GM12878 (cell line): ENCODE measurements at regions not wholly inside any gene's neighbourhood (a gene's known extent, or its start where the extent isn't known, plus 50 kb on each side); places are given as distances from the start of the nearest gene placed in this dataset.
"Not testable (repeated sequence)": the region's sequence is repeated elsewhere in the genome, so short reads cannot be mapped to it uniquely, and the experiment has no call there.

Source experiments
- ATAC-seq: fragments of 200-7000 bp; cut with Tn5 transposase; 3 replicates; pipeline ENCODE4 v1.9.1; 2020; ENCODE audit warnings: mild to moderate bottlenecking, moderate library complexity
- BruUV-seq: library from RNA; stranded (reverse); fragments of 400-500 nt; replicated peaks from 2 replicates; lab custom pipeline; 2021; lab: Mats Ljungman, UMichigan
- CTCF ChIA-PET: fragments of 300-600 bp; sonication (Branson Sonifier 250); formaldehyde crosslinking; extraction: SDS; loops from one replicate; lab custom pipeline; 2021; ENCODE audit warnings: inconsistent platforms; lab: Yijun Ruan, JAX
- POLR2A ChIA-PET: fragments of 350-600 bp; formaldehyde crosslinking; extraction: SDS; loops from one replicate; lab custom pipeline; 2021; ENCODE audit warnings: inconsistent platforms; lab: Charles Lee
- RAD21 ChIA-PET: fragments of 300-600 bp; sonication (Branson Sonifier 250); formaldehyde crosslinking; loops from one replicate; lab custom pipeline; 2023; ENCODE audit warnings: antibody characterized with exemption; ENCODE audit not compliant: unreplicated experiment; lab: Charles Lee
- SMC1A ChIA-PET: fragments of 300-600 bp; sonication (Branson Sonifier 250); formaldehyde crosslinking; loops from one replicate; lab custom pipeline; 2023; ENCODE audit not compliant: unreplicated experiment, uncharacterized antibody; lab: Charles Lee
- DNase-seq: peaks from one replicate; pipeline ENCODE4 v3.0.0-alpha.2; 2011; ENCODE audit warnings: low read depth, low spot score
- FAIRE-seq: peaks from 3 replicates; lab custom pipeline; 2011; peaks lifted over from hg19 to GRCh38; lab: Jason Lieb, UNC
- H2AFZ ChIP-seq: 2 replicates; pipeline ENCODE4 v1.6.0; 2011; ENCODE audit warnings: low read depth, low read length, control low read depth; ENCODE audit not compliant: control insufficient read depth
- H3K27ac ChIP-seq: 2 replicates; pipeline ENCODE4 v1.5.1; 2011; ENCODE audit warnings: control low read depth; ENCODE audit not compliant: control insufficient read depth, insufficient read depth
- H3K27me3 ChIP-seq, 2 experiments: replicated peaks in 1 of 2; 2 replicates each; pipeline versions ENCODE4 v1.6.0 to v1.6.1; 2011; ENCODE audit warnings: low read length in 1 of 2; ENCODE audit not compliant: control insufficient read depth in 2 of 2, insufficient read depth in 2 of 2
- H3K36me3 ChIP-seq, 2 experiments: 2 replicates each; pipeline ENCODE4 v1.5.1; 2011; ENCODE audit warnings: low read length in 1 of 2; ENCODE audit not compliant: control insufficient read depth in 2 of 2, insufficient read depth in 2 of 2
- H3K4me1 ChIP-seq: 2 replicates; pipeline ENCODE4 v1.6.1; 2011; ENCODE audit warnings: mild to moderate bottlenecking, low read length, moderate library complexity, mixed read lengths; ENCODE audit not compliant: control insufficient read depth, insufficient read depth
- H3K4me2 ChIP-seq: 2 replicates; pipeline ENCODE4 v1.6.0; 2011; ENCODE audit warnings: control low read depth; ENCODE audit not compliant: control insufficient read depth, insufficient read depth
- H3K4me3 ChIP-seq: fragments of 200-600 bp; sonication (generic); 2 replicates; pipeline ENCODE4 v1.5.1; 2016
- H3K79me2 ChIP-seq: 2 replicates; pipeline ENCODE4 v1.6.0; 2011; ENCODE audit warnings: low read length; ENCODE audit not compliant: control insufficient read depth, insufficient read depth
- H3K9ac ChIP-seq: 2 replicates; pipeline ENCODE4 v1.8.0; 2011; ENCODE audit warnings: low read length, control low read depth, mixed read lengths; ENCODE audit not compliant: control insufficient read depth, insufficient read depth
- H3K9me3 ChIP-seq: replicated peaks from 3 replicates; pipeline ENCODE4 v1.5.1; 2011; ENCODE audit warnings: mild to moderate bottlenecking, low read length; ENCODE audit not compliant: control insufficient read depth, insufficient read depth
- H4K20me1 ChIP-seq: 2 replicates; pipeline ENCODE4 v1.6.0; 2011; ENCODE audit not compliant: control insufficient read depth, insufficient read depth
- WGBS: methylation state at CpG from one replicate; pipeline ENCODE4 v1.1.6; 2016; ENCODE audit warnings: low lambda C conversion rate; ENCODE audit not compliant: insufficient replicate concordance, insufficient coverage; ENCODE audit errors: missing lambda C conversion rate; 5-methylcytosine and 5-hydroxymethylcytosine counted together
- in situ Hi-C: fragments of 300-500 bp; cut with MboI; formaldehyde crosslinking; loops from 9 replicates; pipeline ENCODE4 v1.14.3; 2018; ENCODE audit warnings: mixed read lengths
- intact Hi-C: fragments of 100-400 bp; cut with micrococcal nuclease; formaldehyde crosslinking; loops from one replicate; pipeline ENCODE4 v1.14.2; 2022; ENCODE audit not compliant: unreplicated experiment

DNA sequence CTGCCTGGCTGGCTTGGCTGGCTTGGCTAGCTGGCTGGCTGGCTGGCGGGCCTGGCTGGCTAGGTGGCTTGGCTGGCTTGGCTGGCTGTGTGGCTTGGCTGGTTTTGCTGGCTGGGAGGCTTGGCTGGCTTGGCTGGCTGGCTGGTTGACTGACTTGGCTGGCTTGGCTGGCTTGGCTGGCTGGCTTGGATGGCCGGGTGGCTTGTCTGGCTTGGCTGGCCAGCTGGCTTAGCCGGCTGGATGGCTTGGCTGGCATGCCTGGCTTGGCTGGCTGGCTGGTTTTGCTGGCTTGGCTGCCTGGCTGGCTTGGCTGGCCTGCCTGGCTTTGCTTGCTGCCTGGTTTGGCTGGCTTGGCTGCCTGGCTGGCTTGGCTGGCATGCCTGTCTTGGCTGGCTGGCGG, 2817.3 kb downstream of the RPIA start:
- H3K36me3 ChIP-seq, H3K9me3 ChIP-seq, H2AFZ ChIP-seq, SMC1A ChIA-PET, intact Hi-C loops, ATAC-seq, H3K79me2 ChIP-seq, POLR2A ChIA-PET, H3K27ac ChIP-seq, H3K27me3 ChIP-seq, CTCF ChIA-PET, FAIRE-seq, H4K20me1 ChIP-seq, BruUV-seq, DNase-seq, H3K4me2 ChIP-seq, RAD21 ChIA-PET, H3K4me1 ChIP-seq, H3K4me3 ChIP-seq, H3K9ac ChIP-seq, in situ Hi-C loops: not testable (repeated sequence)
- 0% methylated on average over 2 of the region's 4 CpGs for WGBS

DNA sequence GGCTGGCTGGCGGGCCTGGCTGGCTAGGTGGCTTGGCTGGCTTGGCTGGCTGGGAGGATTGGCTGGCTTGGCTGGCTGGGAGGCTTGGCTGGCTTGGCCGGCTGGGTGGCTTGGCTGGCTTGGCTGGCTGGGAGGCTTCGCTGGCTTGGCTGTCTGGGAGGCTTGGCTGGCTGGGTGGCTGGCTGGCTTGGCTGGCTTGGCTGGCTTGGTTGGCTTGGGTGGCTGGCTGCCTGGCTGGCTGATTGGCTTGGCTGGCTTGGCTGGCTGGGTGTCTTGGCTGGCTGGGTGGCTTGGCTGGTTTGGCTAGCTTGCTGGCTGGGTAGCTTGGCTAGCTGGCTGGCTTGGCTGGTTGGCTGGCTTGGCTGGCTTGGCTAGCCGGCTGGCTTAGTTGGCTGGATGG, 2817.8 kb downstream of the RPIA start:
- H3K79me2 ChIP-seq, H3K4me3 ChIP-seq, POLR2A ChIA-PET, H3K4me1 ChIP-seq, RAD21 ChIA-PET, DNase-seq, H3K36me3 ChIP-seq, SMC1A ChIA-PET, H3K9me3 ChIP-seq, intact Hi-C loops, CTCF ChIA-PET, BruUV-seq, H2AFZ ChIP-seq, FAIRE-seq, H3K27ac ChIP-seq, ATAC-seq, H3K9ac ChIP-seq, H3K4me2 ChIP-seq, H3K27me3 ChIP-seq, in situ Hi-C loops, H4K20me1 ChIP-seq: not testable (repeated sequence)
- 0% methylated on average over 1 of the region's 4 CpGs for WGBS

DNA sequence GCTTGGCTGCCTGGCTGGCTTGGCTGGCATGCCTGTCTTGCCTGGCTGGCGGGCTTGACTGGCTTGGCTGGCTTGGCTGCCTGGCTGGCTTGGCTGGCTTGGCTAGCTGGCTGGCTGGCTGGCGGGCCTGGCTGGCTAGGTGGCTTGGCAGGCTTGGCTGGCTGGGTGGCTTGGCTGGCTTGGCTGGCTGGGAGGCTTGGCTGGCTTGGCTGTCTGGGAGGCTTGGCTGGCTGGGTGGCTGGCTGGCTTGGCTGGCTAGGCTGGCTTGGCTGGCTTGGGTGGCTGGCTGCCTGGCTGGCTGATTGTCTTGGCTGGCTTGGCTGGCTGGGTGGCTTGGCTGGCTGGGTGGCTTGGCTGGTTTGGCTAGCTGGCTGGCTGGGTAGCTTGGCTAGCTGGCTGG, 2819.7 kb downstream of the RPIA start:
- BruUV-seq, in situ Hi-C loops, H4K20me1 ChIP-seq, H3K36me3 ChIP-seq, RAD21 ChIA-PET, H3K79me2 ChIP-seq, DNase-seq, H3K9me3 ChIP-seq, H3K27me3 ChIP-seq, H3K27ac ChIP-seq, H2AFZ ChIP-seq, CTCF ChIA-PET, FAIRE-seq, ATAC-seq, H3K4me2 ChIP-seq, H3K4me3 ChIP-seq, POLR2A ChIA-PET, H3K9ac ChIP-seq, SMC1A ChIA-PET, H3K4me1 ChIP-seq, intact Hi-C loops: not testable (repeated sequence)
- 8% methylated on average over 2 of the region's 2 CpGs for WGBS

DNA sequence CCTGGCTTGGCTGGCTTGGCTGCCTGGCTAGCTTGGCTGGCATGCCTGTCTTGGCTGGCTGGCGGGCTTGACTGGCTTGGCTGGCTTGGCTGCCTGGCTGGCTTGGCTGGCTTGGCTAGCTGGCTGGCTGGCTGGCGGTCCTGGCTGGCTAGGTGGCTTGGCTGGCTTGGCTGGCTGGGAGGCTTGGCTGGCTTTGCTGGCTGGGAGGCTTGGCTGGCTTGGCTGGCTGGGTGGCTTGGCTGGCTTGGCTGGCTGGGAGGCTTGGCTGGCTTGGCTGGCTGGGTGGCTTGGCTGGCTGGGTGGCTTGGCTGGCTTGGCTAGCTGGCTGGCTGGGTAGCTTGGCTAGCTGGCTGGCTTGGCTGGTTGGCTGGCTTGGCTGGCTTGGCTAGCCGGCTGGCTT, 2824.5 kb downstream of the RPIA start:
- H2AFZ ChIP-seq, intact Hi-C loops, H3K4me3 ChIP-seq, H3K27me3 ChIP-seq, SMC1A ChIA-PET, H4K20me1 ChIP-seq, in situ Hi-C loops, DNase-seq, H3K9me3 ChIP-seq, H3K4me1 ChIP-seq, FAIRE-seq, H3K36me3 ChIP-seq, ATAC-seq, POLR2A ChIA-PET, H3K27ac ChIP-seq, CTCF ChIA-PET, H3K9ac ChIP-seq, H3K4me2 ChIP-seq, RAD21 ChIA-PET, BruUV-seq, H3K79me2 ChIP-seq: not testable (repeated sequence)
- 21% methylated on average over 3 of the region's 3 CpGs for WGBS
